Stimulated activated naive CD4-positive, alpha-beta T cell treated with Interleukin-2 at 50 U/mL for 16 hours (primary cell): ENCODE measurements at regions not wholly inside any gene's neighbourhood (a gene's known extent, or its start where the extent isn't known, plus 50 kb on each side); places are given as distances from the start of the nearest gene placed in this dataset.
"Not testable (repeated sequence)": the region's sequence is repeated elsewhere in the genome, so short reads cannot be mapped to it uniquely, and the experiment has no call there.

Source experiments
- DNase-seq: peaks from one replicate; lab custom pipeline; 2025; lab: John Stamatoyannopoulos, UW

DNA sequence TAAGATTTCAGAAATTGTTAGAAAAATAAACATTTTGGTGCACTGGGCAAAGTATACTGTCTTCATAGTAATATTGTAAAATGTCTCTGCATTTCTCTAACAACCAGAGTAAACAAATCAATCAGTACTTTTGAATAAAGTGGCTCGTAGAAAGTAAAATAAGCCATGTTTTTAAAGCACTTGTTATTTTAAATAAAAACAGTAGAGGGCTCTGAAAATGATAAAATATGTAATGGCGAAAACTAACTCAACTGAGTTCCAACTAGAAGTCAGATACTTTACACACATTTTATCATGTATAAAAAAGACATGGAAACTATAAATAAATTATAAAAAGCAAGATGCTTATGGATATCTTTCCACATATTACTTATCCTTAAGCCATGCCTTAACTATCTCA, 1134.4 kb downstream of the PDHA2 start:
- DNase-seq, result no peak

DNA sequence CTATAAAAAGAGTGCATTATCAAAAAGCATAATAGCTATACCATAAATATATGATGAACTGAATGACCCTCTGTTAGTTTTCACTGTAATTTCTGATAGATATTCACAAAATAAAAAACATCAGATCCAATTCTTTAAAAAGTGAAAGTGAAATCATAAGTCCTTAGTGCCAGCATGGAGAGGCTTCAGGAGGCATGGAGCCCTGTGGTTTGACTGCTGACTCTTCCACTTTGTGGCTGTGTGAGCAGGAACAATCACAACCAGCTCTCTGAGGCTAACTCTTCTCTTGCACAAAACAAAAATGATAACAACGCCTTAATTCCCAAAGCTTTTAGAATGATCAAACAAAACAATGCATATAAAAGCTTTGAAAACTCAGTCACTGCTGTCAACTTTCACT, 1143.9 kb downstream of the PDHA2 start:
- no peak for DNase-seq

DNA sequence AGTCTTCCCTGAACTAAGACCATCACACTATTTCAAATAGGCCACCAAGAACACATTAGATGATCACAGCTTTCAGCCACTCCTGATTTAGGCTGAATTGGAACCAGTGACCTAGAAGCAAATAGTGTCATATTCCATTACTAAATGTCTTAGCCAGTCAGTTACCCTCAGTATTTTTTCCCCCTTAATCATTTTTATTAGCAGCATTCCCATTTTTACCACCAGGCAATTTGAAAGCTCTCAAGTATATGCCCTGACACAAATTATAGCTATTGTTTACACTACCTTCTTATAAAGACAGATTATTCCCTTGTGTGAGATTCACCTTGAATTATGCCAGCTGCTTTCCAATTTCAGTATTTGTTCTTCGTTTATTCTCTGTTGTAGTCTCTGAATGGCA, 1146.9 kb downstream of the PDHA2 start:
- DNase-seq, result no peak

DNA sequence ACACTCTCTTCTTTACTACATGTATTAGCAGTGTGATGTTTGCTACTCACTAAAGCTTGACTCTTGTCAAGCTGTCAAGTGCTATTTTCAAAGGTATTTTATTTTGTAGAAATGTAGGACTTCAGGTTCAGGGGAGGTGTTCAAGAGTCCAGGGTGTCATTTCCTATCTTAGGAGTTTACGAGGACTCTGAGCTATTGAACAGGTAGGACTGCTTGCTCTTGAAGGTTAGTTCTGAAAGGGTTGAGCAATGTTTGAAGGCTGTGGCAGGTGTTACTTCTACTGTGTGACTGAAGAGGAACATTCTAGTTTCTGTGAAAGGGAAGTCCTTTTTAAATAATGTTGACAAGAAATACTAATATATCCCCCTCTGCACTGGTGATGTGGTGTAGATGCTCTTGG, 1151.2 kb downstream of the PDHA2 start:
- no peak for DNase-seq

DNA sequence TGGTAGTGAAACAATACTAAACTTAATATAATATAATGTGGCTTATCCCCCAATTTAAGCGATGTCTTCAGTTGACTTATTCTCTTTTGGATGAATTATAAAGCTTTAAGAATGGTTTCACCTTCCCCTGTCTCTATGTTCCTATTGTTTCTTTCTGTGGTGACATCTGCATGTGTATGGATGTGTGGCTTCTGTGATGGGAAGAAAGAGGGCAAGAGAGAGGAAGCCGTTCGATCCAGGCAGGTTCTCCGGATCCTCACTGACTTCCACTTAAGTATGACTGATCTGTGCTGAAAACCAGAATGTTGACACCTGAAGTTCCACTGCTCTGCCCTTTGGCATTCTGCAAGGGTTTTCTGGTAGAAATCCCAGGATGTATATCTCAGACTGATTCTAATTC, 1150.8 kb downstream of the STPG2 start:
- no peak for DNase-seq

DNA sequence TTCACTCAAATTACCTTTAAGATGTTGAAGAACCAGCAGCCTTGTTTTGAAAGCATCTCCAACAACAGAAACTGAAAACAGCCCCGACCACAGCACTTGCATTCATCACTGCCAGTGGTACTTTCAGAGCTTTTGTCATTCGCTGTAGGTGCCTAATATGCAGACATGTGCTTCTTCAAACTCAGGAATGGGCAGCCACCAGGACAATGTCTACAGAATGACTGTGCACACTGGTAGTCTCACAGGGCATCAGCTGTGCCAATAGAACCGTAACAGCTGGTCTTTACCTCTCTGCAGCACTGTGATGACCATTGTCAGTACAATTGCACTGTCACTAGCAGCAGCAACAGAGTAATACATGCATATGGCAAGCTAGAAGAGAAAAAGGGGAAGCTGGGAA, 1149.7 kb downstream of the STPG2 start:
- DNase-seq, result no peak

DNA sequence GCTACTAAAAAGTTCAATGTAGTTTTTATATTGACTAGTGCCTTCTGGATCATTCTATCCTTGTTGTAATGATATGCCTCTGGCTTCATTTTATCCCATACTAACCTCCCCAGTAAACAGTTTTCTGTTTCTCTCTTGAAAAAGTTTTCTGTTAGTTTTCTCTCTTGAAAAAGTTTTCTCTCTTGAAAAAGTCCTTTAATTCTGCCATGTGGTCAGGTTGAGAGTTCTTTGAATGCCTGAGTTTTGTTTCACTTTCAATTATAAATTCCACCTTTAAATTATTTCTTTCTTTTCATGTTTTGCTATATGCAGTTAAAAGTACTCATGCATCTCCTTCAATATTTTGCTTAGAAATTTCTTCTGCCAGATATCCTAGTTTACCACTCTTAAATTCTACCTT, 1139.6 kb downstream of the STPG2 start:
- no peak for DNase-seq

DNA sequence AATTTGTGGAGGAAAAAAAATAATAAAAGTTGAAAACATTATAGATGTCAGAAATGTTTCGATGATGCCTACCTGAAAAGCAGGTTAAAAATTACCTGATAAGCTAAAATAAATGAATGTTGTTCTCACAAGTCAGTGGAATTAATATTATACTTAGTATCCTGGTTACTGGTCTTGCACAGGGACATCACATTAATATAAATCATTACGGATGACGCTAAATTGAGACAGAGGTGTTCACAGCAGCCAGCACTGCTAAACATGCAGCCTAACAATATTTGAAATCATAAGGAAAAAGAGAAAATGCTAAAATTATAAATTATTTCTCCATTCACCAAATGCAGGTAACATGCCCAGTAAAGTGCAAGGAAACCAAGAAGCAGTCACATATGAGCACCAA, 1130.0 kb downstream of the STPG2 start:
- DNase-seq, result no peak

DNA sequence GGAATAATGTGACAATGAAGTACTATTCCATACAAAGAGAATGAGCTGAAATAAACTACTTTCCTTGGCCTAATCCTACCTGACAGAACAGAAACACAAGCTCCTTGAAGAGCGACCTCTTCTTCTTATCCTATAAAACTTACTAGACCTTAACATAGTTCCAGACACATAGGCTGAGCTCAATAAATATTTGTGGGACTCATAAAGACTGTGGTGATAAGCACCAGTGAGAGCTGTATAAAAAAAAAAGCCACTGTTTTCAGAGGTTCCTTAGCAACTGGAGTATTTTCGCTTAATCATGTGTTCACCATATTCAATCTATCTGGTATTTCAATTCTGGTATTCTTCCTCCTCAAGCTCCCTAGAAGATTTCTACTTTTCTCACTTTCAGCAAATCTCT, 1129.6 kb downstream of the STPG2 start:
- no peak for DNase-seq

DNA sequence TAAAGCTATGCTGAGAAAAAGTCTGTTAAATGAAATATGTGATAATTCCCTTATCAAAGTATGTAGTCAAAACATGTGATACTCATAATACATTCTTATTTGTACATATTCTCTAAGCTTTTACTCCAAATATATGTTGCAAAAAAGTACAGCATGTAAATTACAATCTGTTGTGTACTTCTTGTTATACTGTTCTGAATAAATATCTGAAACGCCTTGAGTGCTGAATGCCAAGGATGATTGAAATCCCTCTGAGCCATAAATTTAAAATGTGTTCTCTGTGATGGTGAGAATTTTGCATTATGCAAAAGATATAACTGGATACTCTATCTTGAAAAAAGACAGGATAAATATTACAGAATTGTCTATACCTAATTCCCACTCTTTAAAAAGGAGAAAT, 1128.0 kb downstream of the STPG2 start:
- DNase-seq, result no peak

DNA sequence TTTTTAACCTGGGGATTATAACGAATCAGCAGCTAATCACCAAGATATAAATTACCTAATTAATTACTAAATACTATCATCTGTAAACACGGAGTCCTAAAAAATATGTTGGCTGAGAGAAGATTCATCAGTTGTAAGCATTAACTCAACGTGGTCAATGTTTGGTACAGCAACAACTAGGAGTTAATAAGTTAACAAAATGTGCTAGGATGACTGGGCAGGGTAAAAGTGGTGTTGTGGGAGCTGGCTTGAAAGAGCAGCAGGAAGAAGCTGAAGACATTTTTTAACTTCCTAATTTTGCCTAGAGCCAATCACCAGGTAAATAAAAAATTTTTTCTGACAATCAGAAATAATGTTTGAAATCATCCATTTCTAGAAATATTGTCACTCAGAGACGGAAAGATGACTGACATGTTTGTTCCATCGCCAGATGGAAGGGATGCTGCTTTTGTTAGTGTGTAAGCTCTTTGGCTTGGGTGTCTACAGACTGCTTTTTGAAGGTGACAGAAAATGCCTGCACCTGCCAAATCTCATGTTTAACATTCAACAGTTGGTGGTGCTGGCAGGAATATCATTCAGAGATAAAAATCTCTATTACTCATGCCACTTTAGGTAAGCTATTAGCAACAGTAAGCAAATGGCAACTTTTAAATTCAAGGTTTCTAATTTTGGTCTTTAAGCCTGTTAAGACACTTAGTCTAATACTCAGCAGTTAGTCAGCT, 1126.9 kb downstream of the STPG2 start:
- no peak for DNase-seq

DNA sequence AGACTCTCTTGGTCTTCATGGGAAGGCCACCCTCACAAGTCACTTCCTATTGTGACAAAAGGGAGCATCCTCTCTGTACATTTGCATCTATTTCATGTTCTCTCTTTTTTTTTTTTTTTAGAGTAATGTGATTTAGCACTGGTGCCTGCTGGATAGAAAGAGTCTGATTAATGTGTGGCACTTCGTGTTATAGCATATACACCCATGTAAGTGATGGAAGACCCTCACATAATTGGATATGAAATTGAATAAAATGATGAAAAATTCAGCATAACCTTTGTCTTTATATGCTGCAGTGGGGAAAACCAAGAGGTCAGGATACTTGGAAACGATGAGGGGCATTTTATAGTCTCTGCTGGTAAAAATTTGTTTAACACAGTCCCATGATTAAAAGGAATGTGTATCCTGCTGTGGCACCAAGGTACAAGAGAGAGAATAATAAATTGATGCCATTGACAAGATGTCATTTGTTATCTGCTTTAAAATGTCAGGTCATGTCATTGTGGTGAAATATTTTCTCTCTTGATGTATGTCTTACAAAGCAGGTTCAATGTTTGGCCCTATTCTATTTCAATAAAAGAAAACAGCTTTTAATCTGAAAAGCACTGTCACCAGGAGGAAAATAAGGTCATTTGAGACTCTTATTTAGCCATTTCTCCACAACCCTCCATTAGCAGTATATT, 1115.4 kb downstream of the STPG2 start:
- DNase-seq, result no peak

DNA sequence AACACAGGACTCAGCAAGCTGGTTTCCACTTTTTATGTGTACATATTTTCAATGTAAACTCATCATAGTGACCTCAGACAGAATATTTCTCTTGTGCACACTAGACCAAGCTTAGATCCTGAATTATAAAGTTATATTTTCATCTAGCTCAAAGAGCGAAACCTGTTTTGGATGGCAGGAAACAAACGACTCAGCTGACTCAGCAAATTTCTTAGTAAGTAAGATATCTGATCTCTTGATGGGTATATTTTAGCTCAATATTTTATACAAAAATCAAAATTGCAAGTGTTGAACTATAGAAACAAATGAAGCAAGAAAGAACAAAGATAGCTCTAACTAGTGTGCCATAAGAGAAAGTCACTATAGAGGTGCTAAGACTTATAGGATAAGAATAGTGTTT, 1114.5 kb downstream of the STPG2 start:
- no peak for DNase-seq

DNA sequence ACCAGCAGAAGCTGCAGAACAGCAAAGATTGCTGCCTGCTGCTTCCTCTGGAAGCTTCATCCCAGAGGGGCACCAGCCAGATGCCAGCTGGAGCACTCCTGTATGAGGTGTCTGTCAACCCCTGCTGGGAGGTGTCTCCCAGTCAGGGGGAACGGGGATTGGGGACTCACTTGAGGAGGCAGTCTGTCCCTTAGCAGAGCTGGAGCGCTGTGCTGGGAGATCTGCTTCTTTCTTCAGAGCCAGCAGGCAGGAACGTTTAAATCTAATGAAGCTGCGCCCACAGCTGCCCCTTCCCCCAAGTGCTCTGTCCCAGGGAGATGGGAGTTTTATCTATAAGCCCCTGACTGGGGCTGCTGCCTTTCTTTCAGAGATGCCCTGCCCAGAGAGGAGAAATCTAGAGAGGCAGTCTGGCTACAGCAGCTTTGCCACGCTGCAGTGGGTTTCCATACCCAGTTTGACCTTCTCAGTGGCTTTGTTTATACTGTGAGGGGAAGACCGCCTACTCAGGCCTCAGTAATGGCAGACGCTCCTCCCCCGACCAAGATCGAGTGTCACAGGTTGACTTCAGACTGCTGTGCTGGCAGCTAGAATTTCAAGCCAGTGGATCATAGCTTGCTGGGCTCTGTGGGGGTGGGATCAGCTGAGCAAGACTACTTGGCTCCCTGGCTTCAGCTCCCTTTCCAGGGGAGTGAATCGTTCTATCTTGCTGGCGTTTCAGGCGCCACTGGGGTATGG, 1105.7 kb downstream of the STPG2 start:
- not testable (repeated sequence) for DNase-seq

DNA sequence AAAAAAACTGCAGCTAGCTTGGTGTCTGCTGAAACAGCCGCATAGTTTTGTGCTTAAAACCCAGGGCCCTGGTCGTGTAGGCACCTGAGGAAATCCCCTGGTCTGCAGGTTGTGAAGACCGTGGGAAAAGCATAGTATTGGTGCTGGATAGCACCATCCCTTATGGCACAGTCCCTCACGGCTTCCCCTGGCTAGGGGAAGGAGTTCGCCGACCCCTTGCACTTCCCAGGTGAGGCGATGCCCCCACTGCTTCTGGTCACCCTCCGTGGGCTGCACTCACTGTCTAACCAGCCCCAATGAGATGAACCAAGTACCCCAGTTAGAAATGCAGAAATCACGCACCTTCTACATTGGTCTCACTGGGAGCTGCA, 1105.1 kb downstream of the STPG2 start:
- no peak for DNase-seq

DNA sequence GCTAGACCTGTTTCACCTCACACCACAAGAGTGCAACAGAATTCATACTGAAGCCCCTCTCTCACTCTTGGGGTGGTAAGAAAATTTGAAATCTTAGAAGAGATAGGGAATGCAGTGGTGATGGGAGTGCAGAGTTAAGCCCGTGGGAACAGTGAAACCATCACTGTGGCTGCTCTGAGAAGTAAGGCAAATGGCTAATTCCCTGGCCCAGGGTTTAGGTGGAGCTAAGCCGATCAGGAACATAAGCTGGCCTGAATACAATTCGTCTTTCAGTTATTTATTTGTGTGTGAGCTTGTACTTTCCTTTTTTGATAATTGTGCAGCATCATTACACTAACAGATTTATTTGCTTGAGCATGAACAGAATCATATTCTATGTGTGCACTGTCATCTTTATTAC, 1070.6 kb downstream of the STPG2 start:
- no peak for DNase-seq

DNA sequence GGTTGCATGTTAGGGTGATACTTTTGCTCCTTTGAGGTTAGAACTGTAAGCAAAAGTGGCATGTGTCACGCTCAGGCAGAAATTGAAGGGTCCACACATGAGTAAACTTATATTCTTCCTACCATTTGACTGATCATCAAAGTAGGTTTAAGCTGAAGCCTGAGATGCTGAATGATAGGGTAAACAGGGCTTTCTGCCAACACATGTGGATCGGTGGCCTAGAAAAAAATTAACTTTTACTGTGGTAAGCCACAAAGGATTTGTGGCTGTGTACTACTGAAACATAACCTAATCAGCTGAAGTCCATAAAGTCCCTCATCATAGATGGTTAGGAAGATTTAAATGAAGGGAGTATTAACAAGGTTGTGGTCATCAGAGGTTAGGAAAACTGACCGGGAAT, 1070.1 kb downstream of the STPG2 start:
- no peak for DNase-seq

DNA sequence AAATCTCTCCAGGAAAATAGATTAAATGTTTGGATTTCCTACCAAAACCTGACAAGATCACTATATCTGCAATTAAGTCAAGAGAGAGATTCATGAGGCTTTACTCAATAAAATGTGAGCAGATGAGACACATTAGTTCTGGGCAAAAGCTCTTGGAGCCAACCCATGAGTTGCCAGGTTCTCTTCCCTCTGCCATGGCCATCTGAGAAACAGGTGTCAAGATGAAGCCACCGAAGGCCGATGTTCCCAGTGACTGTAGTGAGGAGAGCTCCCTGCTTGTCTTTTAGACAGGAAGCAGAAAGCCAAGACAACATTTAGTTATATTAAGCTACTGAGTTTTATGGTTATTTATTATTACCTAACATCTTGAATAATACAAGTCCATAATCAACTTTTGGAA, 1068.7 kb downstream of the STPG2 start:
- DNase-seq, result no peak

DNA sequence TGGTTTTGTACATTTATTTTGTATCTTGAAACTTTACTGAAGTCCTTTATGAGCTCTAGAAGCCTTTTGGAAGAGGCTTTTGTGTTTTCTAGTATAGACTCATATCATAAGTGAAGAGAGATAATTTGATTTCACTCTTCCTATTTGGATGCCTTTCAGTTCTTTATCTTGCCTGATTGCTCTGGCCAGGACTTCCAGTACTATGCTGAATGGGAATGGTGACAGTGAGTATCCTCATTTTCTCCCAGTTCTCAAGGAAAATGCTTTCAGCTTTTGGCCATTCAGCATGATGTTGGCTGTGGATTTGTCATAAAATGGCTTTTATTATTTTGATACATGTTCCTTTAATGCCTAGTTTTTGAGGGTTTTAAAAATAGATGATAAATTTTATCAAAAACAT, 1061.3 kb downstream of the STPG2 start:
- no peak for DNase-seq

DNA sequence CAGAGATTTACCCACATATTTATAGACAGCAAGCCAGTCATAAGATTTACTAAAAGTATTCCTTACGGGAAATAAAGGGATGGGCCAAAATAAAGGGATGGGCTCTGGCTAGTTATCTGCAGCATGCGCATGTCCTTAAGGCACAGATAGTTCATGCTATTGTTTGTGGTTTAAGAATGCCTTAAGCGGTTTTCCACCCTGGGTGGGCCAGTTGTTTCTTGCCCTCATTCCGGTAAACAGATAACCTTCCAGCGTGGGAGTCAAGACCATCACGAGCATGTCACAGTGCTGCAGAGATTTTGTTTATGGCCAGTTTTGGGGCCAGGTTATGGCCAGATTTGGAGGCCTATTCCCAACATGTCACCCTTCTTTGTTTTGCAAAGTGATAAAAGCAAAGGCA, 1046.2 kb downstream of the STPG2 start:
- not testable (repeated sequence) for DNase-seq

DNA sequence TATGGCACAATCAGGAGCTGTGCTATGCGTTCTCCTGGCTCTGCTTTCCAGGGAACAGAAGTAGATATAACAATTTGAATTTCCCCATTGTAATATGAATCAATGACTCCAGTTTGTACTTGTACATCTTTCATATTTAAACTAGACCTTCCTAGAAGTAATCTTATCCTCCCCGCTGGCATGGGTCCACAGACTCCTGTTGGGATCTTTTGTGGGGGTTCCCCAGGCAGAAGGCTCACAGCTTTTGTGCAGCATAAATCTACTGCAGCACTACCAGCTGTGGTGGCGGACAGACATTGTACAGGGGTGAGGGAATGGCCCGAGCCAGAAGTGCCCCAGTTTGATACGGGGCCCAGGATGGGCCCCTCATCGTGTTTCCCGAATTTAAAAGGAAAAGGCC, 1042.1 kb downstream of the STPG2 start:
- DNase-seq, result not testable (repeated sequence)

DNA sequence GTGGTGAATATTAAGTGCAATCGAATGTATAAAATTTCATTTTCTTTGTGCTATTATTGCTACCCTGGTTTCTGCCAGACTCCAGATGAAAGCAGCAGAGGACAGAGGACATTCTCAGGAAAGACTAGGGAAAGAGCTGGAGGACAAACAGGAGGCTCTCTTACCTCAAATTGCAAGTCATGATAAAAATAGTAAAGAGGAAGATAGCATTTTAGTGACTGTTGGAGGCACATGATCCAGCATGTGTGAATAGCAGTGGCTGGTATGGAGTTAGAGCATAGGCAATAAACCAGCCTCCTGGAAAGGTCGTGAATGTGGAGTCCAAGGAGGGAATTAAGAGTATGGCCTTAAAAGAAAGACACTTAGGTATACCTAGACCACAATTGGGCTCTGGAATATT, 1040.0 kb downstream of the STPG2 start:
- DNase-seq, result no peak

DNA sequence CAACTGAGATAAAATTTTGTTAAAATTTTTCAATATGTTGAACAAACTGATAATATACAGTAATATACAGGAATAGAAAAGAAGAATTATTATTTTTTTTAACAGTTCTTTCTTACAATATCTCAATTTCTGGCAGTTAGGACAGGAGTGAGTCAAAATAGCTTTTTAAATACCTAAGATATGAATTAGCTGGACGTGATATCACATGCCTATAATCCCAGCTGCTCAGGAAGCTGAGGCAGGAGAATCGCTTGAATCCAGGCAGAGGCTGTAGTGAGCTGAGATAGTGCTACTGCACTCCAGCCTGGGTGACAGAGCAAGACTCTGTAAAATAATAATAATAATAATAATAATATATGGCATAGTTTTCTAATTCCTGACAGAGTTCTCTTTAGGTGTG, 1039.3 kb downstream of the STPG2 start:
- DNase-seq, result no peak
